B cell (primary cell): ENCODE measurements at regions not wholly inside any gene's neighbourhood (a gene's known extent, or its start where the extent isn't known, plus 50 kb on each side); places are given as distances from the start of the nearest gene placed in this dataset.

Experiments
- ATAC-seq: fragments of 200-7000 bp; cut with Tn5 transposase; one replicate; pipeline ENCODE4 v1.10.0; 2021; ENCODE audit warnings: low read depth, mild to moderate bottlenecking, moderate number of reproducible peaks, moderate library complexity
- CTCF ChIA-PET: fragments of 350-600 bp; sonication (Branson Sonifier 250); formaldehyde crosslinking; loops from one replicate; lab custom pipeline; 2021; ENCODE audit warnings: antibody characterized with exemption, inconsistent platforms; lab: Charles Lee
- POLR2A ChIA-PET: fragments of 350-600 bp; sonication (Branson Sonifier 250); formaldehyde crosslinking; loops from one replicate; lab custom pipeline; 2021; ENCODE audit warnings: antibody characterized with exemption; lab: Charles Lee
- DNase-seq: peaks from one replicate; pipeline ENCODE4 v3.0.0; 2013
- H2AFZ ChIP-seq: 2 replicates; pipeline ENCODE4 v1.6.1; 2012; ENCODE audit warnings: mild to moderate bottlenecking, low read depth, low read length; ENCODE audit not compliant: insufficient read depth, poor library complexity, severe bottlenecking
- H3K27ac ChIP-seq, 2 donors: 1 replicate in 1 of 2; 2 replicates in 1 of 2; pipeline ENCODE4 v1.5.1; 2012 to 2013; ENCODE audit warnings: low read length in 2 of 2, mild to moderate bottlenecking in 2 of 2, moderate library complexity in 1 of 2
- H3K27me3 ChIP-seq, 4 experiments: fragments of 200-600 bp in 1 of 4; sonication (generic) in 1 of 4; replicated peaks in 1 of 4; 1 replicate in 2 of 4; 2 replicates in 2 of 4; pipeline versions ENCODE4 v1.6.1 to v1.7.0; 2013 to 2016; ENCODE audit warnings: low read length in 3 of 4, mild to moderate bottlenecking in 2 of 4, mixed read lengths in 1 of 4, moderate library complexity in 1 of 4; ENCODE audit not compliant: insufficient read depth in 4 of 4, control insufficient read depth in 3 of 4; ENCODE audit errors: control extremely low read depth in 1 of 4
- H3K36me3 ChIP-seq, 2 experiments: replicated peaks in 1 of 2; 1 replicate in 1 of 2; 2 replicates in 1 of 2; pipeline versions ENCODE4 v1.6.1 to v1.7.1; 2013; ENCODE audit warnings: low read length in 1 of 2; ENCODE audit not compliant: insufficient read depth in 2 of 2, control insufficient read depth in 1 of 2; ENCODE audit errors: control extremely low read depth in 1 of 2, extremely low read depth in 1 of 2
- H3K4me1 ChIP-seq, 2 donors: fragments of 200-600 bp in 1 of 2; sonication (generic) in 1 of 2; 1 replicate in 1 of 2; 2 replicates in 1 of 2; pipeline versions ENCODE4 v1.5.1 to v1.6.1; 2013 to 2017; ENCODE audit warnings: low read length in 2 of 2; ENCODE audit not compliant: control insufficient read depth in 2 of 2, insufficient read depth in 2 of 2
- H3K4me2 ChIP-seq: replicated peaks from 2 replicates; pipeline ENCODE3; 2012; ENCODE audit warnings: mild to moderate bottlenecking, low read depth, low read length; ENCODE audit not compliant: poor library complexity, severe bottlenecking
- H3K4me3 ChIP-seq, 5 experiments: fragments of 200-600 bp in 1 of 5; sonication (generic) in 1 of 5; 1 replicate in 3 of 5; 2 replicates in 2 of 5; pipeline versions ENCODE4 v1.5.1 to v1.7.0; 2011 to 2016; ENCODE audit warnings: low read length in 4 of 5, mild to moderate bottlenecking in 4 of 5, low read depth in 2 of 5, control low read depth in 1 of 5, moderate library complexity in 1 of 5; ENCODE audit not compliant: insufficient read depth in 1 of 5; ENCODE audit errors: control extremely low read depth in 1 of 5, extremely low read depth in 1 of 5
- H3K79me2 ChIP-seq: fragments of 200-600 bp; sonication (generic); one replicate; pipeline ENCODE4 v1.6.0; 2016; ENCODE audit warnings: low read length; ENCODE audit not compliant: control insufficient read depth, insufficient read depth
- H3K9ac ChIP-seq: fragments of 200-600 bp; sonication (generic); 2 replicates; pipeline ENCODE4 v1.6.1; 2017; ENCODE audit warnings: mild to moderate bottlenecking, low read length, moderate library complexity
- H3K9me3 ChIP-seq, 3 donors: one replicate each; pipeline versions ENCODE4 v1.6.1 to v1.7.1; 2013; ENCODE audit warnings: low read length in 2 of 3; ENCODE audit not compliant: control insufficient read depth in 2 of 3, insufficient read depth in 1 of 3; ENCODE audit errors: control extremely low read depth in 1 of 3
- H4K20me1 ChIP-seq: 2 replicates; pipeline ENCODE4 v1.6.0; 2012; ENCODE audit warnings: mild to moderate bottlenecking, low read length; ENCODE audit not compliant: insufficient read depth, control insufficient read depth, poor library complexity, severe bottlenecking
- H3K27ac Mint-ChIP-seq: one replicate; pipeline ENCODE4 v1.8.0; 2021; ENCODE audit warnings: mixed read lengths
- H3K27me3 Mint-ChIP-seq: one replicate; pipeline ENCODE4 v1.8.0; 2021; ENCODE audit warnings: mixed read lengths
- H3K4me1 Mint-ChIP-seq: one replicate; pipeline ENCODE4 v1.8.0; 2021; ENCODE audit warnings: mixed read lengths
- H3K4me3 Mint-ChIP-seq: one replicate; pipeline ENCODE4 v1.8.0; 2021; ENCODE audit warnings: mixed read lengths
- H3K9me3 Mint-ChIP-seq: one replicate; pipeline ENCODE4 v1.8.0; 2022; ENCODE audit warnings: mixed read lengths; ENCODE audit not compliant: insufficient read depth
- EZH2 ChIP-seq: IDR thresholded peaks from 2 replicates; pipeline ENCODE4 v1.6.1; 2012; ENCODE audit warnings: borderline replicate concordance, low read depth, mild to moderate bottlenecking, moderate library complexity, low read length; ENCODE audit not compliant: insufficient read depth, poor library complexity, severe bottlenecking
- WGBS: methylation state at CpG from one replicate; pipeline ENCODE4 v1.1.5; 2013; ENCODE audit warnings: missing lambda C conversion rate; ENCODE audit not compliant: insufficient coverage; 5-methylcytosine and 5-hydroxymethylcytosine counted together
- intact Hi-C: fragments of 100-400 bp; cut with micrococcal nuclease; formaldehyde crosslinking; loops from one replicate; pipeline ENCODE4 v1.10.0; 2022
- TF ChIP-seq, protein P1 (sequence below): fragments of 200-600 bp; IDR thresholded peaks from one replicate; pipeline ENCODE4 v1.8.0; 2022; ENCODE audit warnings: antibody characterized with exemption, mild to moderate bottlenecking

DNA sequence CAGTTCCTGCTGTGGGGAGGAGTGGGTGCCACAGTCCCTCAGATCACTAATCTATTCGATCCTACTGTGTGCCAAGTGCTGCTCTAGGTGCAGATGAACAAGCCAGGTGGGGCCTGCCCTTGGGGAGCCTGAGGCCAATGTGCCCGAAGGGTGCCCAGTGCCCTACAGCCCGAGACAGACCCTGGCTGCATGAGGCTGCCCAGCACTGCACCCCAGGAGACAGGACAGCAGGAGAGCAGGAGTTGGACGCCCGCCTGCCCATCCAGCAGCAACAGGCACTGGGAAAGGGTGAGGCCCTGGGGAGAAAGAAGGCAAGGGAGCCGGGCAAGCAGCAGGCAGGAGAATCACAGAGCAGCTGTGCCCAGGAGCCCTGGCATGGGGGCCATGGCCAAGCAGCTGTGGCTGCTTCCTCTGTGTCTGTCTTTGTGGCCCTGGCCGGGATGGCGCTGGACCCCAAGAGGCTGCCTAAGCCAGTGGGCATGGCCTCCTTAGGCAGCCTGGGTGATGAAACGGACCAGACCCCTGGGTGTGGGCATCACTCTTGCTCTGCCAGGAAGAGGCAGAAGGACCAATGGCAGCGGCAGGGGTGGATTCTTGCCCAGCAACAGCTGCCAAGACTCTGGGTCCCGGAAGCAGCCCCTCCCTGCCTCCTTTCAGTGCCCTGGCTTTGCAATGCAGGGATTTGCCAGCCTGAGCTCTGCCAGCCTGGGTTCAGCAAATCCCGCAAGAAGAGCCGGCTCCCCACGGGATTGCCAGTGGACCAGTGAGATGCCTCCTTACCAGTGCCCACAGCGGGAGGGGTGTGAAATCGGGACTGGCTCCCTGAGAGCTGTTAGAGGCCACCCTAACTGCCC, 179.6 kb upstream of the TNRC6C start:
- Histone ChIP-seq H3K4me1 (no peaks in the 10 kb centered on the region), H3K27me3 (peaks cover 0 to 28% (median 0%) of the 10 kb centered on the region in 4 experiments), H4K20me1 (no peaks in the 10 kb centered on the region), H3K9me3 (peaks cover 0 to 7% (median 0%) of the 10 kb centered on the region in 3 donors), H3K36me3 (no peaks in the 10 kb centered on the region), H3K27ac (no peak overlapping the region), H3K4me3 (no peak overlapping the region), H3K4me2 (no peak overlapping the region), H3K9ac (no peak overlapping the region), H2AFZ (no peak overlapping the region), H3K79me2 (no peaks in the 10 kb centered on the region)
- peaks cover 17% of the 10 kb centered on the region for H3K27me3 Mint-ChIP-seq
- POLR2A ChIA-PET = no interaction called here
- TF ChIP-seq, protein P1, sequence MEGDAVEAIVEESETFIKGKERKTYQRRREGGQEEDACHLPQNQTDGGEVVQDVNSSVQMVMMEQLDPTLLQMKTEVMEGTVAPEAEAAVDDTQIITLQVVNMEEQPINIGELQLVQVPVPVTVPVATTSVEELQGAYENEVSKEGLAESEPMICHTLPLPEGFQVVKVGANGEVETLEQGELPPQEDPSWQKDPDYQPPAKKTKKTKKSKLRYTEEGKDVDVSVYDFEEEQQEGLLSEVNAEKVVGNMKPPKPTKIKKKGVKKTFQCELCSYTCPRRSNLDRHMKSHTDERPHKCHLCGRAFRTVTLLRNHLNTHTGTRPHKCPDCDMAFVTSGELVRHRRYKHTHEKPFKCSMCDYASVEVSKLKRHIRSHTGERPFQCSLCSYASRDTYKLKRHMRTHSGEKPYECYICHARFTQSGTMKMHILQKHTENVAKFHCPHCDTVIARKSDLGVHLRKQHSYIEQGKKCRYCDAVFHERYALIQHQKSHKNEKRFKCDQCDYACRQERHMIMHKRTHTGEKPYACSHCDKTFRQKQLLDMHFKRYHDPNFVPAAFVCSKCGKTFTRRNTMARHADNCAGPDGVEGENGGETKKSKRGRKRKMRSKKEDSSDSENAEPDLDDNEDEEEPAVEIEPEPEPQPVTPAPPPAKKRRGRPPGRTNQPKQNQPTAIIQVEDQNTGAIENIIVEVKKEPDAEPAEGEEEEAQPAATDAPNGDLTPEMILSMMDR = no peak
- no peak for TF ChIP-seq EZH2
- peaks cover 4% of the 10 kb centered on the region for H3K4me1 Mint-ChIP-seq
- H3K27ac Mint-ChIP-seq = no peak overlapping the region
- intact Hi-C loops = no loop called here
- WGBS = 86% methylated on average over 16 of the region's 16 CpGs
- H3K9me3 Mint-ChIP-seq = no peaks in the 10 kb centered on the region
- CTCF ChIA-PET = no interaction called here
- no peak overlapping the region for H3K4me3 Mint-ChIP-seq
- DNase-seq (no peak), ATAC-seq (no peak)
